ENCODE measurements at regions not wholly inside any gene's neighbourhood (a gene's known extent, or its start where the extent isn't known, plus 50 kb on each side); places are given as distances from the start of the nearest gene placed in this dataset.

DNA sequence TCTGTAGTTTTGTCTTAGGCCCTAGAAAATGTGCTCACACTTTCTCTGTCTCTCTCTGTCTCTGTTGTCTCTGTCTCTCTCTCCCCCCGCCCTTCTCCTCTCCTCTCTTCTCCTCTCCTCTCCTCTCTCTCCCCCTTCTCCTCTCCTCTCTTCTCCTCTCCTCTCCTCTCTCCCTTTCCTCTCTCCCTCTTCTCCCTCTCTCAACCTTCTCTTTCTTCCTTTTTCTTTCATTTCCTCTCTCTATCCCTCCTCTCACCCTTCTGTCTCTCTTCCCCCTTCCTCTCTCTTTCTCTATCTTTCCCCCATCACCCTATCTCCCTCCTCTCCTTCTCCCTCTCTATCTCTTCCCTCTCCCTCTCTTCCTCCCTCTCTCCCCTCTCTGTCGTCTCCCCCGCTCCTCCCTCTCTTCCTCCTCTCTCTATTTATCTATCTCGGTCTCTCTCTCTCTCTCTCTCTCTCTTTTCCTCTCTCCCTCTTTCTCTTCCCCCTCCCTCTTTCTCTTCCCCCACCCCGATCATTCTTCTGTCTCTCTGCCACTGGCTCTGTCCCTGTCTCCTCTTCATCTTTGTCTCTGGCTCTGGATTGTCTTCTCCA lies 107.2 kb upstream of the C16orf82 start:
- TF ChIP-seq EZH2 (IDR thresholded peaks at IDR 0.05; ENCODE audit: low read length, missing control alignments), result no peak
- TF ChIP-seq CTCF (conservative IDR thresholded peaks at IDR 0.05 in 1 of 2, IDR thresholded peaks at IDR 0.05 in 1 of 2; ENCODE audit: low read depth in 1 of 2, low read length in 2 of 2), result no peak

All from fibroblast of lung (primary cell).